IMR-90 (cell line): ENCODE measurements at regions not wholly inside any gene's neighbourhood (a gene's known extent, or its start where the extent isn't known, plus 50 kb on each side); places are given as distances from the start of the nearest gene placed in this dataset.

Experiments
- CHD1 ChIP-seq: IDR thresholded peaks from 2 replicates; pipeline ENCODE4 v1.6.1; 2012; ENCODE audit warnings: low read depth, low read length, improper control_type of control experiment
- POLR2A ChIP-seq: IDR thresholded peaks from 2 replicates; pipeline ENCODE4 v1.6.1; 2012; ENCODE audit warnings: mild to moderate bottlenecking, low read depth, low read length
- SMC3 ChIP-seq: fragments of 150-350 bp; IDR thresholded peaks from 2 replicates; pipeline ENCODE4 v1.6.1; 2016; ENCODE audit warnings: low read depth, mild to moderate bottlenecking, antibody characterized with exemption, low read length, moderate library complexity
- TF ChIP-seq, protein P1 (sequence below): conservative IDR thresholded peaks from 2 replicates; pipeline ENCODE4 v1.5.1; 2012; ENCODE audit warnings: mild to moderate bottlenecking, low read depth, low read length, improper control_type of control experiment

DNA sequence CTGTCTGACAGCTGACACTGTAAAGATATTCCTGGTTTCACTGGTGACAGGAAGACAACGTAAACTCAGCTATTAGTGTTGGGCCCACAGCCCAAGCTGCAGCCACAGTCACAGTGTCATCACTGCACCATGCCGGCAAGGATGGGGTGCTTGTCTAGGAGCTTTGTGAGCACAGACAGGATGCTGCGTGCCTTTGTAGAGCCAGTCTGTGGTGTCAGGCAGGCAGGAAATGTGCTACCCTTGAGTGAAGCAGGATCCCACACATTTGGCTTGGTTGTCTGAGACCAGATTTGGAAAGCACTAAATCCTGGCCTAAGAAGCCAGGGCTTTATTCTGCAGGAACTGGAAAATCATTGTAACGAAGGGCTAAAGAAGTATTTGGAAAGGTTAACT, 121.6 kb upstream of the ADAMTS16 start:
- no peak for TF ChIP-seq POLR2A
- TF ChIP-seq SMC3: no peak
- TF ChIP-seq, protein P1, sequence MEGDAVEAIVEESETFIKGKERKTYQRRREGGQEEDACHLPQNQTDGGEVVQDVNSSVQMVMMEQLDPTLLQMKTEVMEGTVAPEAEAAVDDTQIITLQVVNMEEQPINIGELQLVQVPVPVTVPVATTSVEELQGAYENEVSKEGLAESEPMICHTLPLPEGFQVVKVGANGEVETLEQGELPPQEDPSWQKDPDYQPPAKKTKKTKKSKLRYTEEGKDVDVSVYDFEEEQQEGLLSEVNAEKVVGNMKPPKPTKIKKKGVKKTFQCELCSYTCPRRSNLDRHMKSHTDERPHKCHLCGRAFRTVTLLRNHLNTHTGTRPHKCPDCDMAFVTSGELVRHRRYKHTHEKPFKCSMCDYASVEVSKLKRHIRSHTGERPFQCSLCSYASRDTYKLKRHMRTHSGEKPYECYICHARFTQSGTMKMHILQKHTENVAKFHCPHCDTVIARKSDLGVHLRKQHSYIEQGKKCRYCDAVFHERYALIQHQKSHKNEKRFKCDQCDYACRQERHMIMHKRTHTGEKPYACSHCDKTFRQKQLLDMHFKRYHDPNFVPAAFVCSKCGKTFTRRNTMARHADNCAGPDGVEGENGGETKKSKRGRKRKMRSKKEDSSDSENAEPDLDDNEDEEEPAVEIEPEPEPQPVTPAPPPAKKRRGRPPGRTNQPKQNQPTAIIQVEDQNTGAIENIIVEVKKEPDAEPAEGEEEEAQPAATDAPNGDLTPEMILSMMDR: no peak
- TF ChIP-seq CHD1: no peak
